ENCODE measurements at regions not wholly inside any gene's neighbourhood (a gene's known extent, or its start where the extent isn't known, plus 50 kb on each side); places are given as distances from the start of the nearest gene placed in this dataset.

DNA sequence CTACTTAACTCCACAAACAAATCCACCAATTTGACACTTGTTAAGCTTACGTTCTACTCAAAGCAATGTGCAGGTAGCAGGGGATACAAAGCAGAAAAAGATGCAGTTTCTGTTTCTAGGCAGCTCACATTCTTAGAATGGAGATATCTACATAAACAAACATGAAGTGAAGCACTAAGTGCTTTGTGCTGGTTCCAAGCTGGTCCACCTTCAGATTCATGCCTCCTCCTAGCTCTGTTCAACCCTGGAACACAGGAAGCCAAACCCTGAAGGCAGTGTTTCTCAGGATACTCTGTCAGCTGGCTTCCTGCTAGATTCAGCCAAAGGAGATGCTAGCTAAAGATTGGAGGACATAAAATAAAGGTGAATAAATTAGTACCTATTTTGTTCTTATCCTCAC lies 55.3 kb upstream of the NOL4 start:
- FAIRE-seq = no peak
- DNase-seq (ENCODE audit: insufficient read length, low spot score) = no peak
- no peak for TF ChIP-seq POLR2A (IDR thresholded peaks at IDR 0.05; ENCODE audit: low read depth, low read length)

- DNase-seq (ENCODE audit: insufficient read length, low spot score) (no peak), FAIRE-seq (no peak)
- no peak for TF ChIP-seq POLR2A (IDR thresholded peaks at IDR 0.05; ENCODE audit: low read depth, low read length)
Measured at GRCh38 chr18:34280653-34281052, 55.9 kb upstream of the NOL4 start.

- DNase-seq (ENCODE audit: insufficient read length, low spot score) (no peak), FAIRE-seq (no peak)
- no peak for TF ChIP-seq POLR2A (IDR thresholded peaks at IDR 0.05; ENCODE audit: low read depth, low read length)
Measured at GRCh38 chr18:34281290-34281689, 56.6 kb upstream of the NOL4 start.

GRCh38 chr18:34281722-34282121 lies 57.0 kb upstream of the NOL4 start:
- DNase-seq (ENCODE audit: insufficient read length, low spot score) (no peak), FAIRE-seq (no peak)
- no peak for TF ChIP-seq POLR2A (IDR thresholded peaks at IDR 0.05; ENCODE audit: low read depth, low read length)

DNA sequence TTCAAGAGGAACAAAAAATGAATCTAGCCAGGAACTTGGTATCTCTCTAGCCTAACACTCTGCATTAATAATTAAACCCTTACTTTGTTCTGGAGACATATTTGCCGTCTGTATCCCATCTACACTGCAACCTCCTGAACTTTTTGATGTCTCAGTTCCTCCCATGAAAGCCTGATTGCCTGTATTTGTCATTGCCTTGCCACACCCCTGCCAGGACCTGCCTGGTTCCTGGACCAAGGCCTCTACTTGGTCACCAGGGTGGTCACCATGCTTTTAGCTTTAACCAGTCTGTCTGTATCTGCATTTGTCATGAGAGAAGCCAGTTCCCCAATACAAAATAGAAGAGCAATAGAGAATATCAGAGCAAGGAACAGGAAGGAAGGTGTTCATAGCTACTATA lies 58.8 kb upstream of the NOL4 start:
- TF ChIP-seq POLR2A (IDR thresholded peaks at IDR 0.05; ENCODE audit: low read depth, low read length) = no peak
- FAIRE-seq = no peak
- DNase-seq (ENCODE audit: insufficient read length, low spot score) = no peak

GRCh38 chr18:34287825-34288224 lies 63.1 kb upstream of the NOL4 start:
- no peak for DNase-seq (ENCODE audit: insufficient read length, low spot score)
- TF ChIP-seq POLR2A (IDR thresholded peaks at IDR 0.05; ENCODE audit: low read depth, low read length) = no peak
- no peak for FAIRE-seq

DNA sequence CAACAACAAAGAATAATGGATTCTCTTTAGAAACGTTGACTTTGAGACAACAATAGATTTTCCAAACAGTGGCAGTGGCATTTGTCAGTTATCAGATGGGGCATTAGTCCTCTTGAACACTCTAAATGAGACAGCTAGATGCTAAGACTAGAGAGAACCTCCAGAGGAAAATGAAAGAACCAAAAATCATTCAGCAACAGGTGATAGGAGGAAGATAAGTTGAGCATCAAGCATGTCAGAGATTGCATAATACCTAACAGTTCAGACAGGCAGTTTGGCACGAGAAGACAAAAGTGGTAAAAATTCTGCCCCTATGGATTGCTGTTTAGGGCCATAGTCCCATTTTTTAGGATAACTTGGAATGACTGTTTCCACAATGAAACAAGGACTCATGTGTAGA lies 67.9 kb upstream of the NOL4 start:
- no peak for DNase-seq (ENCODE audit: insufficient read length, low spot score)
- no peak for TF ChIP-seq POLR2A (IDR thresholded peaks at IDR 0.05; ENCODE audit: low read depth, low read length)
- FAIRE-seq = no peak

DNA sequence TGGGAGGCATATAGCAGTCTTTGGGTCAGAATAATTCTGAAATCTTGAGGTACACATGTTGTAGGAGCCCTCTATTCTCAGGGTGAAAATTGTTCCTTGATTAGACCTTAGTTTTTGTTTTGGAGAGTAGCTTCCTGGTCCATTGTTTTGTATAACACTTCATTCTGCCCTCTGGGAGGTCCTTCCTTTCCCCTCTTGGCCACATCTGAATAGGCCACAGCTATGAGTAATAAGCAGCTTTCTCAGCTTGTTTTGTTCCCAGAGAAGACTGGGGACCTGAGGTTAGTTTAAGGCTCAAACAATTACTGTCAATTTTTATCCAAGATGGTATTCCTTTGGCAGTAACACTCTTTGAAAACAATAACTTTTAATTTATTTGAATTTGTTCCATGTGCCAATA lies 72.6 kb upstream of the NOL4 start:
- DNase-seq (ENCODE audit: insufficient read length, low spot score) (no peak), FAIRE-seq (no peak)
- TF ChIP-seq POLR2A (IDR thresholded peaks at IDR 0.05; ENCODE audit: low read depth, low read length) = no peak

- TF ChIP-seq POLR2A (IDR thresholded peaks at IDR 0.05; ENCODE audit: low read depth, low read length) = no peak
- DNase-seq (ENCODE audit: insufficient read length, low spot score) (no peak), FAIRE-seq (no peak)
Measured at GRCh38 chr18:34299828-34300227, 75.1 kb upstream of the NOL4 start.

DNA sequence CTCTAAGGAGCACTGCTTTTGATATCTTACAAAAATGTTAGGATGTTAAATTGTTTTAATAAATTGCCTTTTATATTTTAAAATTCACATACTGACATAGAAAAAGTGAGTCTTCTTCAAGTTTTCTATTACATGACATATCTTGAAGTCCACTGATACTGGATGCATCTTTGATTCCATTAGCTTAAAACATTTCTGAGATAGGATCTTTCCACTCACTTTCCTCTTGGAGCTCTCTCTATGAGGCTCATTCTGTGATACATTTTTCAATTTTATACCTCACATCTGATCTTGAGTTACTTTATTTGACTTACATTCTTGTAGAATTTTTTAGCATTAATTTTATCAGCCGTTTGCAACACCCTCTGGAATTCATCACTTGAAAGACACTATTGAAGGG lies 86.8 kb upstream of the NOL4 start:
- no peak for DNase-seq (ENCODE audit: insufficient read length, low spot score)
- TF ChIP-seq POLR2A (IDR thresholded peaks at IDR 0.05; ENCODE audit: low read depth, low read length) = no peak
- no peak for FAIRE-seq

DNA sequence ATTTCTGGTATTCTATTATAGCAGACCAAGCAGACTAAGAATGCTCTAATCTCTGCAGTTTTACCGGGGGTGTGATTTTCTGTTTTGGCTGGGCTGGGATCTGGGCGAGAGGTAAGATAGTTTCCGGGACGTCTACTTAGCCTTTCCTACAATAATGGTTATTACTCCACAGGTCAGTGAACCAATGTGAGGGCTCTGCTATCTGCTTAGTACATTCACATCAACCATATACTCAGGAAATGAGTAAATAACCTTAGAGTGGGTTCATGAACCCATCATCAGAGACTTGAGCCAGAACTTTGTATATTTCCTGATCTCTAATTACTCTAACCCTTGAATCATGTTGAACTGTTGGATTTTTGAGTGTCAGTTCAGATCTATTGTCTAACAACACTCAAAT lies 90.1 kb upstream of the NOL4 start:
- no peak for TF ChIP-seq POLR2A (IDR thresholded peaks at IDR 0.05; ENCODE audit: low read depth, low read length)
- DNase-seq (ENCODE audit: insufficient read length, low spot score) = no peak
- FAIRE-seq = no peak

- FAIRE-seq (no peak), DNase-seq (ENCODE audit: insufficient read length, low spot score) (no peak)
- TF ChIP-seq POLR2A (IDR thresholded peaks at IDR 0.05; ENCODE audit: low read depth, low read length) = no peak
Measured at GRCh38 chr18:34315591-34316352, 91.1 kb upstream of the NOL4 start.

DNA sequence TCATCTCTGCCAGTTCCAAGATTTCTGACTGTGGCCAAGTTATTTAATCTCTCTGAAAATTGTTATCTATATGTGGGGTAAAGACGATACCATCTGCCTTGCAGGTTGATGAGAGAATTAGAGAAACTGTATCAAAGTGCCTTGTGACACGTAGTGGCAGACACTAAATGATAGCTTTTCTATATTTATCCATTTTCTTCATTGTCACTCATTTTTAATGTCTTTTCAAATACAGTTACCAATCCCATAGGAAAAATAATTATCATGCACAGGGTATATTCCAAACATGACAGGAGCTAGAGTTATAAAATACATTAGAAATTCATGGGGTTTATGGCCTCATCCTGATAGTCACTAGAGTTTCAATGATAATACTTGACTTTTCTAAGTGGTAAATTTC lies 95.6 kb upstream of the NOL4 start:
- DNase-seq (ENCODE audit: insufficient read length, low spot score) (no peak), FAIRE-seq (no peak)
- TF ChIP-seq POLR2A (IDR thresholded peaks at IDR 0.05; ENCODE audit: low read depth, low read length) = no peak

DNA sequence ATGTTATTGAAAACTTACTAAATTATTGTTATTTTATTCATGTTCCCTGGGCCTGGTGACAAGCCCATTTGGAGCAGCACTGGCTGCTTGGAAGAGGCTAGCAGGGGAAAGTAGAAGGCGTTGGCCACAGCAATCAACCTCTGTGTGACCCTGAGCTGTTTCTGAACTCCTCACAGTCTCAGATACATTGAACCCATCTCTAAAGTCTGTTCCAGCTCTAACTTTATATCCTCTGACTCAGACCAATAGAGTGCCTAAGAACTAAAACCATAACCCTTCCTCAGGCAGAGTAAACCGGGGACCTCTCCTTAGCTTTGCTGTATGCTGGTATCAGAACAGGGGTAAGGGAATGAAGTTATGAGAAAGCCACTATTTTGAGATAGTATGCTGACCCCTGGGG lies 96.4 kb upstream of the NOL4 start:
- FAIRE-seq (no peak), DNase-seq (ENCODE audit: insufficient read length, low spot score) (no peak)
- no peak for TF ChIP-seq POLR2A (IDR thresholded peaks at IDR 0.05; ENCODE audit: low read depth, low read length)

GRCh38 chr18:34322365-34323289 lies 97.9 kb upstream of the NOL4 start:
- TF ChIP-seq POLR2A (IDR thresholded peaks at IDR 0.05; ENCODE audit: low read depth, low read length) = no peak
- no peak for DNase-seq (ENCODE audit: insufficient read length, low spot score)
- FAIRE-seq = no peak
